ENCODE measurements at regions not wholly inside any gene's neighbourhood (a gene's known extent, or its start where the extent isn't known, plus 50 kb on each side); places are given as distances from the start of the nearest gene placed in this dataset.

- TF ChIP-seq POLR2A (IDR thresholded peaks at IDR 0.05; ENCODE audit: low read length) (no peak), GATA1 (IDR thresholded peaks at IDR 0.05; ENCODE audit: low read depth, low read length) (no peak)
Measured at GRCh38 chr6:87860902-87861301, 158.9 kb upstream of the AKIRIN2 start.

Measured in erythroblast (primary cell).